Body of pancreas (tissue), 4 donors: ENCODE measurements at regions not wholly inside any gene's neighbourhood (a gene's known extent, or its start where the extent isn't known, plus 50 kb on each side); places are given as distances from the start of the nearest gene placed in this dataset.

Experiments
- ATAC-seq: fragments of 150-250 bp; one replicate; pipeline ENCODE4 v1.9.1; 2016
- DNase-seq, 4 donors: peaks; one replicate each; pipeline ENCODE4 v3.0.0-alpha.2; 2019
- H3K27ac ChIP-seq, 4 donors: fragments of 200-600 bp; sonication (generic); 1 replicate in 3 of 4; 2 replicates in 1 of 4; pipeline versions ENCODE4 v1.5.1 to v1.6.1; 2016 to 2019; ENCODE audit warnings: mild to moderate bottlenecking in 1 of 4, mixed read lengths in 1 of 4, moderate library complexity in 1 of 4
- H3K27me3 ChIP-seq, 2 donors: fragments of 200-600 bp; sonication (generic); one replicate each; pipeline ENCODE4 v1.6.0; 2016; ENCODE audit warnings: mild to moderate bottlenecking in 1 of 2
- H3K36me3 ChIP-seq, 2 donors: fragments of 200-600 bp; sonication (generic); replicated peaks in 1 of 2; 2 replicates each; pipeline ENCODE4 v1.5.1; 2016; ENCODE audit warnings: low read depth in 2 of 2; ENCODE audit not compliant: insufficient read depth in 1 of 2
- H3K4me1 ChIP-seq: fragments of 200-600 bp; sonication (generic); one replicate; pipeline ENCODE4 v1.6.0; 2016
- H3K4me3 ChIP-seq, 2 donors: fragments of 200-600 bp; sonication (generic); 1 replicate in 1 of 2; 2 replicates in 1 of 2; pipeline ENCODE4 v1.5.1; 2016 to 2019
- H3K9me3 ChIP-seq, 3 donors: fragments of 200-600 bp; sonication (generic); 1 replicate in 2 of 3; 2 replicates in 1 of 3; pipeline ENCODE4 v1.5.1; 2016
- CTCF ChIP-seq, 7 experiments: fragments of 450-650 bp in 4 of 7; fragments of 200-600 bp in 3 of 7; sonication (generic) in 3 of 7; IDR thresholded peaks; one replicate each; pipeline ENCODE4 v1.5.1; 2016 to 2019; ENCODE audit warnings: antibody characterized with exemption in 7 of 7
- POLR2A ChIP-seq, 3 donors: fragments of 450-650 bp; IDR thresholded peaks; one replicate each; pipeline ENCODE4 v1.6.1; 2016; ENCODE audit warnings: antibody characterized with exemption in 3 of 3, mild to moderate bottlenecking in 2 of 3
- WGBS, 2 donors: methylation state at CpG; one replicate each; pipeline ENCODE4 v1.1.5; 2017; 5-methylcytosine and 5-hydroxymethylcytosine counted together
- intact Hi-C: fragments of 100-400 bp; cut with DNase I; formaldehyde crosslinking; loops from one replicate; pipeline ENCODE4 v1.15.1; 2023

- no peak for TF ChIP-seq CTCF (IDR thresholded peaks at IDR 0.05)
- TF ChIP-seq POLR2A (IDR thresholded peaks at IDR 0.05), result no peak
- Histone ChIP-seq H3K27ac (no peak overlapping the region), H3K4me3 (no peak overlapping the region), H3K27me3 (no peaks in the 10 kb centered on the region), H3K4me1 (no peaks in the 10 kb centered on the region), H3K36me3 (no peaks in the 10 kb centered on the region), H3K9me3 (no peaks in the 10 kb centered on the region)
- ATAC-seq, result no peak
- DNase-seq, result no peak
- 78 to 92% methylated on average over 8 of the region's 8 CpGs for WGBS, 2 donors
- intact Hi-C loops, result no loop called here
These were observed 52.5 kb upstream of the TAGAP start for GRCh38 chr6:159097256-159097655.

GRCh38 chr6:159095616-159096015 is 50.8 kb upstream of the TAGAP start:
- 58 to 66% methylated on average over 6 of the region's 6 CpGs for WGBS, 2 donors
- no peak for DNase-seq
- H3K27me3 ChIP-seq, result no peaks in the 10 kb centered on the region
- no peak for ATAC-seq
- H3K9me3 ChIP-seq, result no peaks in the 10 kb centered on the region
- H3K4me3 ChIP-seq, result no peak overlapping the region
- H3K36me3 ChIP-seq, result no peaks in the 10 kb centered on the region
- no peak overlapping the region for H3K27ac ChIP-seq
- H3K4me1 ChIP-seq, result no peaks in the 10 kb centered on the region
- intact Hi-C loops, result no loop called here
- no peak for TF ChIP-seq CTCF (IDR thresholded peaks at IDR 0.05)
- no peak for TF ChIP-seq POLR2A (IDR thresholded peaks at IDR 0.05)

GRCh38 chr6:159094444-159095252 is 49.9 kb upstream of the TAGAP start:
- Histone ChIP-seq H3K4me1 (no peaks in the 10 kb centered on the region), H3K27me3 (no peaks in the 10 kb centered on the region), H3K27ac (no peak overlapping the region), H3K9me3 (no peaks in the 10 kb centered on the region), H3K4me3 (no peak overlapping the region), H3K36me3 (no peaks in the 10 kb centered on the region)
- intact Hi-C loops, result no loop called here
- no peak for TF ChIP-seq CTCF (IDR thresholded peaks at IDR 0.05)
- TF ChIP-seq POLR2A (IDR thresholded peaks at IDR 0.05), result no peak
- 57 to 63% methylated on average over 17 to 18 of the region's 18 CpGs for WGBS, 2 donors
- ATAC-seq (no peak), DNase-seq (no peak)
